22Rv1 (cell line): ENCODE measurements at regions not wholly inside any gene's neighbourhood (a gene's known extent, or its start where the extent isn't known, plus 50 kb on each side); places are given as distances from the start of the nearest gene placed in this dataset.

Experiments
- H3K27ac ChIP-seq: fragments of 450-650 bp; 2 replicates; pipeline ENCODE4 v1.5.1; 2017
- ZFX ChIP-seq: fragments of 450-650 bp; IDR thresholded peaks from 2 replicates; pipeline ENCODE4 v1.6.1; 2017; ENCODE audit warnings: antibody characterized with exemption, borderline replicate concordance
- TF ChIP-seq, protein P1 (sequence below): fragments of 450-650 bp; IDR thresholded peaks from 2 replicates; pipeline ENCODE4 v1.5.1; 2017; ENCODE audit warnings: mild to moderate bottlenecking

- TF ChIP-seq, protein P1, sequence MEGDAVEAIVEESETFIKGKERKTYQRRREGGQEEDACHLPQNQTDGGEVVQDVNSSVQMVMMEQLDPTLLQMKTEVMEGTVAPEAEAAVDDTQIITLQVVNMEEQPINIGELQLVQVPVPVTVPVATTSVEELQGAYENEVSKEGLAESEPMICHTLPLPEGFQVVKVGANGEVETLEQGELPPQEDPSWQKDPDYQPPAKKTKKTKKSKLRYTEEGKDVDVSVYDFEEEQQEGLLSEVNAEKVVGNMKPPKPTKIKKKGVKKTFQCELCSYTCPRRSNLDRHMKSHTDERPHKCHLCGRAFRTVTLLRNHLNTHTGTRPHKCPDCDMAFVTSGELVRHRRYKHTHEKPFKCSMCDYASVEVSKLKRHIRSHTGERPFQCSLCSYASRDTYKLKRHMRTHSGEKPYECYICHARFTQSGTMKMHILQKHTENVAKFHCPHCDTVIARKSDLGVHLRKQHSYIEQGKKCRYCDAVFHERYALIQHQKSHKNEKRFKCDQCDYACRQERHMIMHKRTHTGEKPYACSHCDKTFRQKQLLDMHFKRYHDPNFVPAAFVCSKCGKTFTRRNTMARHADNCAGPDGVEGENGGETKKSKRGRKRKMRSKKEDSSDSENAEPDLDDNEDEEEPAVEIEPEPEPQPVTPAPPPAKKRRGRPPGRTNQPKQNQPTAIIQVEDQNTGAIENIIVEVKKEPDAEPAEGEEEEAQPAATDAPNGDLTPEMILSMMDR, result no peak
- TF ChIP-seq ZFX, result no peak
- no peak overlapping the region for H3K27ac ChIP-seq
These were observed 644.4 kb downstream of the GALR1 start for GRCh38 chr18:77894060-77894459.

GRCh38 chr18:77895250-77895649, 645.6 kb downstream of the GALR1 start:
- no peak overlapping the region for H3K27ac ChIP-seq
- TF ChIP-seq, protein P1, result no peak
- no peak for TF ChIP-seq ZFX

DNA sequence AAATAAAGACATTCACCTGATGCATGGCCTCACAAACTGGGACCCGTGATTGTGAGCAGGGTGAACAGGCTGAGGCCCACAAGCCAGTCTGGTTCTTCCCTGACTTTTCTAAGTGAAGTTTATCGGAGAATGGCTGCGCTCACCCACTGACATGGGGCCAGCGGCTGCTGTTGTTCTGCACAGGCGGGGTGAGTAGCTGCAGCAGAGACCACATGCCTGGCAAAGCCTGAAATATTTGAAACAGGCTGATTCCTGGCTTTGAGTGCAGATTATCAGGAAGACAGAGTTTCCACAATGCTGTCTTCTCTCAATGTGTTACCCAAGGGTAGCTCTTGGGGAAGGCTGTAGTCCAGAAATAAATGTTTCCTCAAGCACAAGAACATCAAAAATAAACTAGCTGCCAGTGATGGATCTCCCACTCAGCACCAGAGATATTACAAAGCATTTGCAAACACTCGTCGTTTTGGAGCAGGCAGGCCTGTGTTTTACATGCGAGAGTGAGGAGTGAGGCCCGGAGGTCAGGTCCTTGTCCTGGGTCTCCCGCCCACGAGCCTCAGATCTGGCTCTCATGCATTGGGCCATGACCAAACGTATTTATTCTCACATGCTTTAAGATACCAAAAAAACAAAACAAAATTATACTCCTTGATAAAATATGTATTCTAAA, 647.1 kb downstream of the GALR1 start:
- no peak overlapping the region for H3K27ac ChIP-seq
- TF ChIP-seq, protein P1, result no peak
- TF ChIP-seq ZFX, result no peak

DNA sequence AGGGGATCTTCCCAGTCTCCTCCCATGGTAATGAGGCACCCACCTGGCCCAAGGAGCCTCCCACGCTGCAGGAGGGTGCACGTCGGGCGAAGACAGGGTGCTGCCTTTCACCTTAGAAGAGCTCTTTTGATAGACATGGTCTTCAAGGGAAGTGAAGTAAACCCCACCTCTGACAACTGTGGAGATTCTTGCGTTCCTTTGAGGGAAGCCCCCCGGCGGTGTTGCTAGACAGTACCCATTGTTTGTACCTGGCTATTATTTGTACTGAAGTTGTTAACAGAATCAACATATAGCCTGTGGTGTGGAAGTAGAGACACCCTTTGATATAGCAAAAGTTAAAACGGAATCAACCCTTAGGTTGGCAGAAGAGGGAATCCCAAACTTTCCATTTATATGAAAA, 648.0 kb downstream of the GALR1 start:
- no peak overlapping the region for H3K27ac ChIP-seq
- TF ChIP-seq, protein P1, result no peak
- TF ChIP-seq ZFX, result no peak

- no peak for TF ChIP-seq ZFX
- TF ChIP-seq, protein P1, result peak; percentile 99
- no peak overlapping the region for H3K27ac ChIP-seq
These were observed 650.5 kb downstream of the GALR1 start for GRCh38 chr18:77899972-77900754.

GRCh38 chr18:77905011-77905410, 655.4 kb downstream of the GALR1 start:
- TF ChIP-seq ZFX, result no peak
- TF ChIP-seq, protein P1, result no peak
- no peak overlapping the region for H3K27ac ChIP-seq

DNA sequence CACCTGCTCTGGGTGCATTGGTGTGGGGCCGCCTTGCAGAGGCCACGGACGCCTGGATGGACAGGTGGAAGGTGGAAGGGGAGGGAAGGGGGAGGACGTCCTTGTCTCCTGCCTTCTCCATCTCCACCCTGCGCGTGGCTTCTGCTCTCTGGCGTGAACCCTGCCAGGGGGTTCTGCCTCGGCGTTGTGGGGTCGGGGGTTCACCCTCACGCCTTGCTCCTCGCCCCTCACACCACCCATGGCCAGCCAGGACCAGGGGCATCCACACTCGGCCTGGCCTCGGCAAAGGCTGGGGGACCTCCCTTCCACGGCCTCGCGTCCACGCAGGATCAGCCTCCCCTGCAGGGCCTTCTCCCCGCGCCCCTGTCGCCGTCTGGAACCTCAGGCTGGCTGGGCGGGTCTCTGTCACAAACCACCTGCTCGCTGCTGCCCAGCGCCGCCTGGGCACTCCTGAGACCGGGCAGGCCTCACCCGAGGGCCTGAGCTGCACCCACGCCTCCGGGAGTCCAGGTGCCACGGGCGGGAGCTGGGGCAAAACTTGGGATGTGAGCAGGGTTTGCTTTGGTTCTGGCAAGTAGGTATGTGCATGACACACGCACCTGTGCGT, 655.9 kb downstream of the GALR1 start:
- H3K27ac ChIP-seq, result no peak overlapping the region
- TF ChIP-seq, protein P1, result no peak
- TF ChIP-seq ZFX, result no peak
